H7 (cell line): ENCODE measurements at regions not wholly inside any gene's neighbourhood (a gene's known extent, or its start where the extent isn't known, plus 50 kb on each side); places are given as distances from the start of the nearest gene placed in this dataset.

ENCODE experiments used
- DNase-seq: peaks from one replicate; pipeline ENCODE4 v3.0.0; 2012
- H3K27me3 ChIP-seq: 2 replicates; pipeline ENCODE4 v1.6.0; 2011; ENCODE audit warnings: mild to moderate bottlenecking, low read length; ENCODE audit not compliant: control insufficient read depth, insufficient read depth
- H3K36me3 ChIP-seq: replicated peaks from 2 replicates; pipeline ENCODE4 v1.5.1; 2011; ENCODE audit warnings: low read length; ENCODE audit not compliant: control insufficient read depth, insufficient read depth
- H3K4me3 ChIP-seq: 2 replicates; pipeline ENCODE4 v1.5.1; 2011; ENCODE audit warnings: low read depth, mild to moderate bottlenecking, control low read depth, low read length, moderate library complexity; ENCODE audit not compliant: insufficient read depth

- no peak overlapping the region for H3K4me3 ChIP-seq
- H3K36me3 ChIP-seq = no peaks in the 10 kb centered on the region
- H3K27me3 ChIP-seq = no peaks in the 10 kb centered on the region
- DNase-seq = no peak
Measured at GRCh38 chr19:28523619-28524018, 689.3 kb downstream of the UQCRFS1 start.

- DNase-seq = no peak
- Histone ChIP-seq H3K4me3 (no peak overlapping the region), H3K36me3 (no peaks in the 10 kb centered on the region)
Measured at GRCh38 chr19:28522545-28522922, 690.4 kb downstream of the UQCRFS1 start.

GRCh38 chr19:28521614-28522544, 691.1 kb downstream of the UQCRFS1 start:
- H3K27me3 ChIP-seq = no peaks in the 10 kb centered on the region
- DNase-seq = no peak
- H3K36me3 ChIP-seq = no peaks in the 10 kb centered on the region
- no peak overlapping the region for H3K4me3 ChIP-seq

More at GRCh38 chr19:28522545-28522922, 690.4 kb downstream of the UQCRFS1 start:
- H3K27me3 ChIP-seq = no peaks in the 10 kb centered on the region

DNA sequence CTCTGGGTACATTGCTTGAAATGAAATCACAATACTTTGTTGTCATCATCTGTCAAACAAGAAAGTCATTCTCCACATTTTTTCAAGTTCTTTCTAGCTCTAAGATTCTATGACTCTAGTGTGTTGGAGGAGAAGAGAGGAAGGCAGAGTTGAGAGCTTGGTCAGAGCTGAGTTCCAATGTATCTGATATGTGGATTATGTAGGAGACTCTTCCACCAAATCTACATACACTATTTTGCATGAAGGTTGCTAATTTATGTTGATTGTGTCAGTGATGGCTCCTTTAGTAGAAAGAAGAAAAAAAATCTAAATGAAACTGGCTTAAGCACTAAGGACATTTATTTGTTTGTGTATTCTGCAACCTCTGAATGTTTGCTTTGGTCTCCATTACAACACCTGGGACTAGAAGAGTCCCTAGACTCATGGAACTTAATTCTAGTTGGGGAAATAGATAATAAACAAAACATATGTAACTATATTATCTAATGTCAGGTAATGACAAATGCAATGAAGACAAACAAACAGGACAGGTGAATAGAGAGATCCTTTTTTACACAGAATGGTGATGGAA, 691.9 kb downstream of the UQCRFS1 start:
- no peak for DNase-seq
- no peaks in the 10 kb centered on the region for H3K36me3 ChIP-seq
- H3K4me3 ChIP-seq = no peak overlapping the region
- no peaks in the 10 kb centered on the region for H3K27me3 ChIP-seq

DNA sequence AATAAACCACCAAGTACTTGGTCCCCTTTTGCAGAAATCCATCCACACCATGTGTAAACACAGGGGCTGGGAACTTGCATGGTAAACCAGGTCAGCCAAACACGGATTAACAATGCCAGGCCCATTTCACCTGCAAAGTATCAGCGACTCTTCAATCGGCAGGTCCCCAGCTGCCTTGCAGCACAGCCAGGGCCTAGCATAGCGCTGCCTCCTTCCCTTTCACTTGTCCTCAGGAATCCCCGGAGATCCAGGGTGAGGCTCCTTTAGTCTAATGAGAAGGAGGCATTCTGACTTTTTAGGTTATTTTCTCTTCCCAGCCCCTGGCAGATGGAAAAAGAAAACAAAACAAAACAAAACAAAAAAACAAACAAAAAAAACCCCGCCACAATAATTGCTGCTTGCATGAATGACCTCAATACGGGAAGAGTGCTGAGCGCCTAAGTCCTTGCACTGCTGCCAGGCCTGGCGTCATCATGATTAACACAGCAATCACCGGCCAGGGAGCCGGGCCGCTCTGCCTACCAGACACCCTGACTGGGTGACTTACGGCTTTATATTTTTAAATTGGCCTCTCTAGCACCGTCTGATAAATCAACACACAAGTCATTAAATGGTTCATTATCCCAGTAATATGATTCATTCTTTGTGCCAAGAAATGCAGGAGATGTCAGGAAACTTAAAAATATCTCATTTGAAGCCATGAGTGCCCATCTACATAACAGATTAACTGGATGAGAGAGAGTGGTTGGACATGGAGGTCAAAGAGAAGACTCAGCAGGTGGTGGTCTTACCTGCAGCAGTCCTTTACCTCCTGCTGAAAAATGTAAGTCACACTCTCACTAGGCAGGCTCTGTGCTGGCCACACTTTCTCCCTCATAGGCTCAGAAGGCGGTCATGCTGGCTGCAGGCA, 692.7 kb downstream of the UQCRFS1 start:
- no peak for DNase-seq
- Histone ChIP-seq H3K27me3 (no peaks in the 10 kb centered on the region), H3K36me3 (no peaks in the 10 kb centered on the region), H3K4me3 (no peak overlapping the region)

DNA sequence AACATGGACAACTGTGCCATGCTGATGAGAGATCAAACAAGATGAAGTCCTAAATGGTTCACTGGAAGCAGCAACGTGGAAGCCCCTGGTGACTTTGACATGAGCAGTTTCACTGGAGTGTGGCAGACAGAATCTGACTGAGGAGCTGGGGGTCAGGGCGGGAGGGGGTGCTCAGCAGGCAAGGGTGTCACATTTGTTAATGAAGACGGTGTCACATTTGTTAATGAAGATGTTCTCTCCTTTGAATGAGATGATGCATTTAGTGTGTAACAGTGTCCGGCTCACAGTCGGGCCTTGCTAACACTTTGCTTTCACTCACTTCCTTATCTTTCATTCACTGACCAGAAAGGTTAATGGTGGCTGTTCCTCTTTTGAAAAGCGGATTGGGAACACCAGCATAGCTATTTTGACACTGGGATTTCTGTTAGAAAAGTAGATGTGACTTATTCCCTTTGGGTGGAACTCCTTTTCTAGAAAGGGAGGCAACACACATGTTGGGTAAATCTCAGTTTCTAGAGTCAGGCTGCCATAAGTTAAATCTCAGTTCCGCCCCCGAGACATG, 693.7 kb downstream of the UQCRFS1 start:
- Histone ChIP-seq H3K27me3 (no peaks in the 10 kb centered on the region), H3K4me3 (no peak overlapping the region), H3K36me3 (no peaks in the 10 kb centered on the region)
- no peak for DNase-seq

- no peaks in the 10 kb centered on the region for H3K36me3 ChIP-seq
- no peaks in the 10 kb centered on the region for H3K27me3 ChIP-seq
- H3K4me3 ChIP-seq = no peak overlapping the region
- DNase-seq = no peak
Measured at GRCh38 chr19:28516415-28516872, 696.5 kb downstream of the UQCRFS1 start.

GRCh38 chr19:28514166-28514565, 698.8 kb downstream of the UQCRFS1 start:
- Histone ChIP-seq H3K36me3 (no peaks in the 10 kb centered on the region), H3K27me3 (no peaks in the 10 kb centered on the region), H3K4me3 (no peak overlapping the region)
- DNase-seq = no peak

GRCh38 chr19:28511655-28512054, 701.3 kb downstream of the UQCRFS1 start:
- Histone ChIP-seq H3K4me3 (no peak overlapping the region), H3K36me3 (no peaks in the 10 kb centered on the region), H3K27me3 (no peaks in the 10 kb centered on the region)
- DNase-seq = no peak

GRCh38 chr19:28509079-28509895, 703.7 kb downstream of the UQCRFS1 start:
- no peaks in the 10 kb centered on the region for H3K27me3 ChIP-seq
- H3K4me3 ChIP-seq = no peak overlapping the region
- DNase-seq = no peak
- H3K36me3 ChIP-seq = no peaks in the 10 kb centered on the region

- H3K4me3 ChIP-seq = no peak overlapping the region
- H3K27me3 ChIP-seq = no peaks in the 10 kb centered on the region
- DNase-seq = no peak
- H3K36me3 ChIP-seq = no peaks in the 10 kb centered on the region
Measured at GRCh38 chr19:28508666-28509065, 704.3 kb downstream of the UQCRFS1 start.

- DNase-seq = no peak
- Histone ChIP-seq H3K36me3 (no peaks in the 10 kb centered on the region), H3K27me3 (no peaks in the 10 kb centered on the region), H3K4me3 (no peak overlapping the region)
Measured at GRCh38 chr19:28505933-28506332, 707.0 kb downstream of the UQCRFS1 start.

- Histone ChIP-seq H3K27me3 (no peaks in the 10 kb centered on the region), H3K36me3 (no peaks in the 10 kb centered on the region), H3K4me3 (no peak overlapping the region)
- no peak for DNase-seq
Measured at GRCh38 chr19:28505134-28505533, 707.8 kb downstream of the UQCRFS1 start.

DNA sequence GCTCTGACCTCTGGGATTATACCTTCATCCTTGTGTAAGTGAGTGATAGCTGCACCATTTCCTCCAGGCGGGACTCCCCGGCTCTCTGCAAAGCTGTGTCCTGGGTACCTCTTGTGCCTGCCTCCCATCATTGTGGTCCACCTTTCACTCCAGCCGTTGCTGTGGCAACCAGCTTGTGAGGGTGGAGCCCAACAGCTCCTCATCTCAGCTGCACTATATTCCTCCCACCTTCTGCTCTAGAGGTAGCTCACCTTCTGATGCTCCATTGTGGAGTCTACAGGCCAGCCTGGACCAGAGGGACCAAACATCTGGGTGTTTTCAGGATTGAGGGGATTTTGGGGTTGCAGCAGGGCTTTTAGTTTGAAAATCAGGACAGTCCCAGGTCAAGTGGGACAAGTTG, 708.2 kb downstream of the UQCRFS1 start:
- H3K36me3 ChIP-seq = no peaks in the 10 kb centered on the region
- DNase-seq = peak; percentile 37
- no peak overlapping the region for H3K4me3 ChIP-seq
- H3K27me3 ChIP-seq = no peaks in the 10 kb centered on the region
